M059J (cell line): ENCODE measurements at regions not wholly inside any gene's neighbourhood (a gene's known extent, or its start where the extent isn't known, plus 50 kb on each side); places are given as distances from the start of the nearest gene placed in this dataset.
"Not testable (repeated sequence)": the region's sequence is repeated elsewhere in the genome, so short reads cannot be mapped to it uniquely, and the experiment has no call there.

Experiments used
- DNase-seq: peaks from one replicate; pipeline ENCODE4 v3.0.0-alpha.2; 2012; ENCODE audit warnings: low read depth

DNA sequence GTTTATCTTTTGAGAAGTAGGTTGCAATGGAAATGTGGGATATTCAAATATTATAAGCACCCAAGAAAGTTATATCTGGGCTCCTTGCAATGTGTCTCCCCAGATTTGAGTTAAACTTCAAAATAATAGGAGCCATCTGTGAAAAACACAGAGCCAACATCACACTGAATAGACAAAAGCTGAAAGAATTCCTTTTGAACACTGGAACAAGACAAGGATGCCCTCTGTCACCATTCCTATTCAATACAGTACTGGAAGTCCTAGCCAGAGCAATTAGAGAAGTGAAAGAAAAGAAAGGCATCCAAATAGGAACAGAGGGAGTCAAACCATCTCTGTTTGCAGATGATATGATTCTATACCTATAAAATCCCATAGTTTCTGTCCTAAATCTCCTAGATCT lies 114.3 kb upstream of the IL1RAPL1 start:
- no peak for DNase-seq

DNA sequence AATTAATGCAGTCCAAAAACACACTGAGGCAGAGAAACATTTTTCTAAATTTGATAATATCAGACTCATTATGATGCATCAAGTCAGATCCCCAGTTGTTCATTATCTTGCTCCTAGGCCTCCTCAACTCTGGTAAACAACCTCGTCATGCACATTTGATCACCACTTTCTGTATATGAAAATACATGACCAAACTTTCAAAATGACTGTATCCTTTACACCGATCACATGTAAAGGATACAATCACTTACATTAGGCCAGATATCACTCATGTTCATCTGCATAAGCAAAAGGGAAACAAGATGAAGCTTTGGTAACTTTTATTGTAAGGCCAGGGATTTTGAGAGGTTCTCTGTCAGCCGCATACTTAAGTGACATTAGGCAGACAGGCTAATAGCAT lies 99.4 kb upstream of the IL1RAPL1 start:
- no peak for DNase-seq

- no peak for DNase-seq
Measured at GRCh38 chrX:28491322-28491721, 95.9 kb upstream of the IL1RAPL1 start.

GRCh38 chrX:28491941-28492340 lies 95.3 kb upstream of the IL1RAPL1 start:
- no peak for DNase-seq

- DNase-seq, result peak; percentile 0
Measured at GRCh38 chrX:28498658-28499057, 88.6 kb upstream of the IL1RAPL1 start.

- not testable (repeated sequence) for DNase-seq
Measured at GRCh38 chrX:28502667-28503066, 84.6 kb upstream of the IL1RAPL1 start.

GRCh38 chrX:28507650-28508049 lies 79.6 kb upstream of the IL1RAPL1 start:
- not testable (repeated sequence) for DNase-seq

DNA sequence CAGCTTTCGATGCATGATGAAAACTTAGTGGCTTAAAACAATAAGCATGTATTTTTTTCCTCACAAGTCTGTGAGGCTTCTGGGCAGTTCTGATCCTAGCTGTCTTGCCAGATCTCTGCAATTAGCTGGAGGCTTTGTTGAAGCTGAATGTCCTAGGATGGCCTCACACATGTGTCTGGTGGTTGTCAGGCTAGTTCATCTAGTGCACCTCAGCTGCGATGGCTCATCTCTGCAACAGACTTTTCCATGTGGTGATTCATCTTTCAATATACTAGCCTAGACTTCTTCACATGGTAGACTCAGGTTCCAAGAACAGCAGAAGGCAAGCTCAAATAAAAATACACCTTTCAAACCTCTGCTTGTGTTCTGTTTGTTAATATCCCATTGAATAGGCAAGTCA lies 66.5 kb upstream of the IL1RAPL1 start:
- no peak for DNase-seq

GRCh38 chrX:28528354-28528753 lies 58.9 kb upstream of the IL1RAPL1 start:
- DNase-seq, result not testable (repeated sequence)
